ENCODE measurements at regions not wholly inside any gene's neighbourhood (a gene's known extent, or its start where the extent isn't known, plus 50 kb on each side); places are given as distances from the start of the nearest gene placed in this dataset.

GRCh38 chr16:87002717-87003413 is 314.3 kb downstream of the C16orf95 start:
- DNase-seq (ENCODE audit: low spot score in 2 of 2, unreplicated experiment in 2 of 2), result no peak
- Mint-ChIP-seq H3K27me3 (ENCODE audit: low read depth) (peaks cover 17% of the 10 kb centered on the region), H3K36me3 (no peaks in the 10 kb centered on the region), H3K4me3 (no peak overlapping the region), H3K4me1 (no peaks in the 10 kb centered on the region), H3K27ac (no peak overlapping the region), H3K9me3 (peaks cover 27% of the 10 kb centered on the region)
- TF ChIP-seq CTCF (IDR thresholded peaks at IDR 0.05; ENCODE audit: unreplicated experiment), result no peak

- Mint-ChIP-seq H3K9me3 (peaks cover 27% of the 10 kb centered on the region), H3K27ac (no peak overlapping the region), H3K27me3 (ENCODE audit: low read depth) (peaks cover 17% of the 10 kb centered on the region), H3K4me1 (no peaks in the 10 kb centered on the region), H3K36me3 (no peaks in the 10 kb centered on the region), H3K4me3 (no peak overlapping the region)
- TF ChIP-seq CTCF (IDR thresholded peaks at IDR 0.05; ENCODE audit: unreplicated experiment), result no peak
- DNase-seq (ENCODE audit: low spot score in 2 of 2, unreplicated experiment in 2 of 2), result no peak
These were observed 313.8 kb downstream of the C16orf95 start for GRCh38 chr16:87003414-87003755.

- H3K4me3 Mint-ChIP-seq, result no peak overlapping the region
- no peaks in the 10 kb centered on the region for H3K36me3 Mint-ChIP-seq
- peaks cover 14% of the 10 kb centered on the region for H3K27me3 Mint-ChIP-seq (ENCODE audit: low read depth)
- H3K4me1 Mint-ChIP-seq, result no peaks in the 10 kb centered on the region
- H3K9me3 Mint-ChIP-seq, result peaks cover 17% of the 10 kb centered on the region
- no peak overlapping the region for H3K27ac Mint-ChIP-seq
- TF ChIP-seq CTCF (IDR thresholded peaks at IDR 0.05; ENCODE audit: unreplicated experiment), result no peak
- no peak for DNase-seq (ENCODE audit: low spot score in 2 of 2, unreplicated experiment in 2 of 2)
These were observed 311.2 kb downstream of the C16orf95 start for GRCh38 chr16:87006021-87006420.

GRCh38 chr16:87006789-87007745 is 310.1 kb downstream of the C16orf95 start:
- no peaks in the 10 kb centered on the region for H3K36me3 Mint-ChIP-seq
- TF ChIP-seq CTCF (IDR thresholded peaks at IDR 0.05; ENCODE audit: unreplicated experiment), result no peak
- no peaks in the 10 kb centered on the region for H3K4me1 Mint-ChIP-seq
- peaks cover 11% of the 10 kb centered on the region for H3K9me3 Mint-ChIP-seq
- no peak for DNase-seq (ENCODE audit: low spot score in 2 of 2, unreplicated experiment in 2 of 2)
- peaks cover 11% of the 10 kb centered on the region for H3K27me3 Mint-ChIP-seq (ENCODE audit: low read depth)
- H3K4me3 Mint-ChIP-seq, result no peak overlapping the region
- H3K27ac Mint-ChIP-seq, result no peak overlapping the region

GRCh38 chr16:87007907-87008306 is 309.3 kb downstream of the C16orf95 start:
- Mint-ChIP-seq H3K27me3 (ENCODE audit: low read depth) (peaks cover 6% of the 10 kb centered on the region), H3K36me3 (no peaks in the 10 kb centered on the region), H3K4me1 (no peaks in the 10 kb centered on the region), H3K9me3 (peaks cover 11% of the 10 kb centered on the region), H3K27ac (no peak overlapping the region), H3K4me3 (no peak overlapping the region)
- TF ChIP-seq CTCF (IDR thresholded peaks at IDR 0.05; ENCODE audit: unreplicated experiment), result no peak
- no peak for DNase-seq (ENCODE audit: low spot score in 2 of 2, unreplicated experiment in 2 of 2)
